T follicular helper cell (primary cell): ENCODE measurements at regions not wholly inside any gene's neighbourhood (a gene's known extent, or its start where the extent isn't known, plus 50 kb on each side); places are given as distances from the start of the nearest gene placed in this dataset.

Experiments
- DNase-seq: peaks from one replicate; pipeline ENCODE4 v3.0.0-alpha.2; 2020; ENCODE audit warnings: low read depth

GRCh38 chr15:25965326-25965725 is 102.2 kb upstream of the ATP10A start:
- no peak for DNase-seq

- DNase-seq, result no peak
Measured at GRCh38 chr15:25960273-25960672, 97.1 kb upstream of the ATP10A start.

GRCh38 chr15:25959100-25959499 is 96.0 kb upstream of the ATP10A start:
- no peak for DNase-seq

- DNase-seq, result no peak
Measured at GRCh38 chr15:25955628-25956027, 92.5 kb upstream of the ATP10A start.

- DNase-seq, result no peak
Measured at GRCh38 chr15:25954398-25954797, 91.3 kb upstream of the ATP10A start.

- no peak for DNase-seq
Measured at GRCh38 chr15:25950014-25950413, 86.9 kb upstream of the ATP10A start.

- DNase-seq, result no peak
Measured at GRCh38 chr15:25947323-25948314, 84.5 kb upstream of the ATP10A start.

- DNase-seq, result no peak
Measured at GRCh38 chr15:25946241-25946805, 83.2 kb upstream of the ATP10A start.

GRCh38 chr15:25944386-25944785 is 81.3 kb upstream of the ATP10A start:
- DNase-seq, result no peak

- DNase-seq, result no peak
Measured at GRCh38 chr15:25943831-25944230, 80.7 kb upstream of the ATP10A start.

GRCh38 chr15:25939122-25939521 is 76.0 kb upstream of the ATP10A start:
- no peak for DNase-seq

GRCh38 chr15:25937796-25938195 is 74.7 kb upstream of the ATP10A start:
- DNase-seq, result no peak

- no peak for DNase-seq
Measured at GRCh38 chr15:25936004-25936403, 72.9 kb upstream of the ATP10A start.

GRCh38 chr15:25933456-25934158 is 70.5 kb upstream of the ATP10A start:
- peak; percentile 45 for DNase-seq

- no peak for DNase-seq
Measured at GRCh38 chr15:25932696-25933095, 69.6 kb upstream of the ATP10A start.

GRCh38 chr15:25931851-25932250 is 68.7 kb upstream of the ATP10A start:
- no peak for DNase-seq

- DNase-seq, result no peak
Measured at GRCh38 chr15:25930931-25931330, 67.8 kb upstream of the ATP10A start.
